ENCODE measurements at regions not wholly inside any gene's neighbourhood (a gene's known extent, or its start where the extent isn't known, plus 50 kb on each side); places are given as distances from the start of the nearest gene placed in this dataset.

- H3K36me3 ChIP-seq, result no peaks in the 10 kb centered on the region
- H3K27me3 ChIP-seq, result no peaks in the 10 kb centered on the region
- H3K9me3 ChIP-seq, result no peaks in the 10 kb centered on the region
- ATAC-seq (no peak), DNase-seq (no peak)
- H3K4me3 ChIP-seq, result no peak overlapping the region
- H3K27ac ChIP-seq, result no peak overlapping the region
- intact Hi-C loops (cut with DNase I), result no loop called here
- 43% methylated on average over 4 of the region's 4 CpGs for WGBS (ENCODE audit: insufficient coverage, low coverage, low lambda C conversion rate, missing lambda C conversion rate)
- TF ChIP-seq CTCF (IDR thresholded peaks at IDR 0.05) (no peak), POLR2A (IDR thresholded peaks at IDR 0.05) (no peak)
- no peaks in the 10 kb centered on the region for H3K4me1 ChIP-seq
Measured at GRCh38 chr18:39480494-39481195, 1915.0 kb upstream of the CELF4 start.

- no peak overlapping the region for H3K4me3 ChIP-seq
- DNase-seq (no peak), ATAC-seq (no peak)
- intact Hi-C loops (cut with DNase I), result no loop called here
- TF ChIP-seq POLR2A (IDR thresholded peaks at IDR 0.05), result no peak
- TF ChIP-seq CTCF (IDR thresholded peaks at IDR 0.05), result no peak
- H3K36me3 ChIP-seq, result no peaks in the 10 kb centered on the region
- no peaks in the 10 kb centered on the region for H3K4me1 ChIP-seq
- no peak overlapping the region for H3K27ac ChIP-seq
- no peaks in the 10 kb centered on the region for H3K9me3 ChIP-seq
- H3K27me3 ChIP-seq, result no peaks in the 10 kb centered on the region
Measured at GRCh38 chr18:39464006-39464405, 1898.4 kb upstream of the CELF4 start.

DNA sequence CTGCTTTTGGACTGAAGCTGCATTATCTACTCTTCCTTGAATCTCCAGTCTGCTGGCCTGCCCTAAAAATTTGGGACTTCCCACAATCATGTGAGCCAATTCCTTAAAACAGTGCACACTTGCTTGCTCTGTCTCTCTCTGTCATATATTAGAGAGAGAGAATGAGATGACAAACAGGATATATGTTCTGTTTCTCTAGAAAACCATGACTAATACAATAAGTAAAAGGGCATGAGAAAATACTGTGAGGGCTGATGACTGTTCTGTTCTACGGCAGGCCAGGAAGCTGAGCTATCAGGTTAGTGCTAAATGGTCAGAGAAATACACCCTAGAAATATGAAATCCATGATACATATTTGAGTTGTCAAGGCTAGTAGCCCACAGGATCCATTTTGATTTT lies 1896.8 kb upstream of the CELF4 start:
- Histone ChIP-seq H3K36me3 (no peaks in the 10 kb centered on the region), H3K27ac (no peak overlapping the region), H3K27me3 (no peaks in the 10 kb centered on the region), H3K9me3 (no peaks in the 10 kb centered on the region), H3K4me3 (no peak overlapping the region), H3K4me1 (no peaks in the 10 kb centered on the region)
- intact Hi-C loops (cut with DNase I), result no loop called here
- no peak for ATAC-seq
- WGBS (ENCODE audit: insufficient coverage, low coverage, low lambda C conversion rate, missing lambda C conversion rate), result 60% methylated on average over 1 of the region's 1 CpG
- no peak for DNase-seq
- TF ChIP-seq CTCF (IDR thresholded peaks at IDR 0.05), result no peak
- TF ChIP-seq POLR2A (IDR thresholded peaks at IDR 0.05), result no peak

DNA sequence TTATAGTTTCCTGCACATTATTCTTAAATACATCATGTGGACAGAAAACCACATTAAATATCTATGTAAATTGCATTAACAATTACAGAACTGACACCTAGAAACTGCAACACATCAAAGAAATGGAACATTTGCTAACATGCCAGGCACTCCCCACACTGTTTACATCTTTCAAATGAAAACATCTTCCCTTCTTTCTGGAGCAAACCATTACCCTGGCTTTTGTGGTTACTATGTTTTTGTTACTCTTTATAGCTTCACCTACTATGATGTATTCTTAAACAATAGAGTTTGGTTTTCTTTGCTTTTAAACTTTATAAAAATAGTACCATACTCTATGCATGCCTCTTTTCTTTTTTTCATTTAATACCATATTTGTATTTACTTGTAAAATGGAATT lies 1894.5 kb upstream of the CELF4 start:
- Histone ChIP-seq H3K27ac (no peak overlapping the region), H3K27me3 (no peaks in the 10 kb centered on the region), H3K4me1 (no peaks in the 10 kb centered on the region), H3K9me3 (no peaks in the 10 kb centered on the region), H3K4me3 (no peak overlapping the region), H3K36me3 (no peaks in the 10 kb centered on the region)
- intact Hi-C loops (cut with DNase I), result no loop called here
- ATAC-seq (no peak), DNase-seq (no peak)
- TF ChIP-seq POLR2A (IDR thresholded peaks at IDR 0.05) (no peak), CTCF (IDR thresholded peaks at IDR 0.05) (no peak)

DNA sequence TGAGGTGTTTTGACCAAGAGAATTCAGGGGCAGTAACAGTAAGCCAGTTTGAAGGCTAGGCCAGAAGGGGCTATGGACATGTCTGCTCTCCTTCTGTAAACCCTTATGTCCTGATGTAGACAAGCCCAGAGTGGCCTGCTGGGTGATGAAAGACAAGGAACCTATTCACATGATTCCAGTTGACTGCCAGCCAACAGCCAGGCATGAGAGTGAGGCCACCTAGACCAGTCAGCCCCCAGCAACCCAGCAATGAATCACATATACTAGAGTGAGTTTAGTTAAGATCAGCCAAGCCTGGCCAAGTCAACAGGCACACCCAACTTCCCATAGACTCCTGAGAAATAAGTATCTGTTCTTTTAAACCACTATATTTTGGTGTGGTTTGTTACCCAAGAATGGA lies 1889.7 kb upstream of the CELF4 start:
- H3K4me3 ChIP-seq, result no peak overlapping the region
- no peaks in the 10 kb centered on the region for H3K27me3 ChIP-seq
- peaks cover 0 to 13% (median 3%) of the 10 kb centered on the region in 4 donors for H3K4me1 ChIP-seq
- peak in 1 of 4 donors; percentile 34 for ATAC-seq
- TF ChIP-seq POLR2A (IDR thresholded peaks at IDR 0.05) (no peak), CTCF (IDR thresholded peaks at IDR 0.05) (no peak)
- H3K36me3 ChIP-seq, result no peaks in the 10 kb centered on the region
- H3K9me3 ChIP-seq, result no peaks in the 10 kb centered on the region
- H3K27ac ChIP-seq, result no peak overlapping the region
- no peak for DNase-seq
- intact Hi-C loops (cut with DNase I), result no loop called here
